ENCODE measurements at regions not wholly inside any gene's neighbourhood (a gene's known extent, or its start where the extent isn't known, plus 50 kb on each side); places are given as distances from the start of the nearest gene placed in this dataset.
"Not testable (repeated sequence)": the region's sequence is repeated elsewhere in the genome, so short reads cannot be mapped to it uniquely, and the experiment has no call there.

DNA sequence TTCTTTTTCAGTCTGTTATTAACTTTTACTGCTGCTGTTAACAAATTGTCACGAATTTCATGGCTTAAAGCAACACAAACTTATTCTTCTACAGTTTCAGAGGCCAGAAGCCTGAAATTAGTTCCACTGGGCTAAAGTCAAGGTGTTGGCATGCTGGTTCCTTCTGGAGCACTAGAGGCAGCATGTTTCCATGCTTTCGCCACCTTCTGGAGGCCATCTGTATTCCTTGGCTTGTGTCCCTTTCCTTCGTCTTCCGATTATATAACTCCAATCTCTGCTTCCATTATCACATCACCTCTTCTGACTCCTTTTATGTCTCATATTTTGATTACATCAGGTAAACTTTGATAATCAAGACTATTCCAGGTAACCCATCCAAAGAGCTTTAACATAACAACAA, 1742.1 kb downstream of the BRINP3 start:
- DNase-seq (ENCODE audit: low read depth), result no peak
- H3K4me3 ChIP-seq (ENCODE audit: low read depth, low read length), result no peak overlapping the region

DNA sequence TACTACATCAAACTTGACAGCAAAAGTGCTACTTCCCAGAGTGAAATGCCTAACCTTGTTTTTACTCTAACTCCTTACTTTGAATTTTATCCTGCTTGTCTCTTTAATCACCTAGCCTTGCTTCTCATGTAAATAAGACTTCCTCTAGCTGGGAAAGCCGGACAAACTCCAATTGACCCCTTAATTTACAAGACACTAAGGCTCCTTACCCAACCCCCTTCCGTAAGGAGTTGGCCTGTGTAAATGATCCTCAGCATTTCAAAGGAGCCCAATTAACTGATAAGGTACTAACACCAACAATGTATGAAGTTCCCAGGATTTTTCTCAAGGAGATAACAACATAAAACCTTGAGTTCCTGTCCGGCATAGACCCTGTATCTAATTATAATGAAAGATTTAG, 1728.4 kb downstream of the BRINP3 start:
- DNase-seq (ENCODE audit: low read depth); H3K4me3 ChIP-seq (ENCODE audit: low read depth, low read length): not testable (repeated sequence)

DNA sequence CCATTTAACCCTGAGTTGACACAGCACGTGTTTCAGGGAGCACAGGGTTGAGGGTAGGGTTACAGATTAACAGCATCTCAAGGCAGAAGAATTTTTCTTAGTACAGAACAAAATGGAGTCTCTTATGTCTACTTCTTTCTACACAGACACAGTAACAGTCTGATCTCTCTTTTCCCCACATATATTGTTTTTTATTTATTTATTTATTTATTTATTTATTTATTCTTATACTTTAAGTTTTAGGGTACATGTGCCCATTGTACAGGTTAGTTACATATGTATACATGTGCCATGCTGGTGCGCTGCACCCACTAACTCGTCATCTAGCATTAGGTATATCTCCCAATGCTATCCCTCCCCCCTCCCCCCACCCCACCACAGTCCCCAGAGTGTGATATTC, 1725.6 kb downstream of the BRINP3 start:
- H3K4me3 ChIP-seq (ENCODE audit: low read depth, low read length), result not testable (repeated sequence)

DNA sequence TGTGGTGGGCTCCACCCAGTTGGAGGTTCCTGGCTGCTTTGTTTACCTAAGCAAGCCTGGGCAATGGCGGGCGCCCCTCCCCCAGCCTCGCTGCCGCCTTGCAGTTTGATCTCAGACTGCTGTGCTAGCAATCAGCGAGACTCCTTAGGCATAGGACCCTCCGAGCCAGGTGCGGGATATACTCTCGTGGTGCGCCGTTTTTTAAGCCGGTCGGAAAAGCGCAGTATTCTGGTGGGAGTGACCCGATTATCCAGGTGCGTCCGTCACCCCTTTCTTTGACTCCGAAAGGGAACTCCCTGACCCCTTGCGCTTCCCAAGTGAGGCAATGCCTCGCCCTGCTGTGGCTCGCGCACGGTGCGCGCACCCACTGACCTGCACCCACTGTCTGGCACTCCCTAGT, 1719.9 kb downstream of the BRINP3 start:
- DNase-seq (ENCODE audit: low read depth); H3K4me3 ChIP-seq (ENCODE audit: low read depth, low read length): not testable (repeated sequence)

More for the DNA sequence above, 1725.6 kb downstream of the BRINP3 start:
- not testable (repeated sequence) for DNase-seq (ENCODE audit: low read depth)

DNA sequence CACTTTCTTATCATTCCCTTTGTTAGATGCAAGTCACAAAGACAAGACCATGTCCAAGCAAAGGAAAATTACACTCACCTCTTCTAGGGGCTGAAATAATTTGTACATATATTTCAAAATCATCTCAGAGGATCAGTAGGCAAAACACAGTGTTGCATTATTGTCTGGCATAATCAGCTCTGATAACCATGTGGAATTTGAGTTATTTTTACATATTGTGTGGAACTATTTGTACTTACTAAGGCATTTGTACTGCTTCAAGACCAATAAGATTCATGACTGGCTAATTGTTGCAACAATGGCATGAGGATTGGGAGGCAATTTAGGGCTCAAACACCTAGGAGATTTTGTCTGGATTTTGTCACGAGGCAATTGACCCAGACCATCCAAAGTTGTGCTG, 1716.4 kb downstream of the BRINP3 start:
- DNase-seq (ENCODE audit: low read depth), result no peak
- H3K4me3 ChIP-seq (ENCODE audit: low read depth, low read length), result no peak overlapping the region

DNA sequence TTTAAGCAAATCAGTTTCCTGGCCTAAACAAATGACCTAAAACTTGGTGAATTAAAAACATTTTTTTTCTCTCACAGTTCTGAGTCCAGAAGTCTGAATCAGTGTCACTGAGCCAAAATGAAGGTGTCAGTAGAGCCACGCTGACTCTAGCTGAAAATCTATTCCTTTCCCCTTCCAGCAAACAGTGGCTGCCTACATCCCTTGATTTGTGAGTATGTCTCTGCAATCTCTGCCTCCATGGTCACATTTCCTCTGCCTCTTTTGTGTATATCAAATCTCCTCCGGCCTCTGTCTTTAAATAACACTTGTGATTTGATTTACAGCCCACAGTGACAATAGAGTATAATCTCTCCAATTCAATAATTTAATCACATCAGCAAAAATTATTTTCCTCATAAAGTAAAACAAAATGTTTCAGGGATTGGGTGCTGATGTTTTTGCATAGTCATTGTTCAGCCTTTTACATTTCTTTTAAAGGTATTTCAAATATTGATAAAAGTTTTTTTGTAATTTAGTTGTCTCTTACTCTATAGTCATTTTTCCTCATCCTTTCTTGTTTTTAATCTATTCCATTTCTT, 1715.4 kb downstream of the BRINP3 start:
- H3K4me3 ChIP-seq (ENCODE audit: low read depth, low read length), result no peak overlapping the region
- DNase-seq (ENCODE audit: low read depth), result no peak

DNA sequence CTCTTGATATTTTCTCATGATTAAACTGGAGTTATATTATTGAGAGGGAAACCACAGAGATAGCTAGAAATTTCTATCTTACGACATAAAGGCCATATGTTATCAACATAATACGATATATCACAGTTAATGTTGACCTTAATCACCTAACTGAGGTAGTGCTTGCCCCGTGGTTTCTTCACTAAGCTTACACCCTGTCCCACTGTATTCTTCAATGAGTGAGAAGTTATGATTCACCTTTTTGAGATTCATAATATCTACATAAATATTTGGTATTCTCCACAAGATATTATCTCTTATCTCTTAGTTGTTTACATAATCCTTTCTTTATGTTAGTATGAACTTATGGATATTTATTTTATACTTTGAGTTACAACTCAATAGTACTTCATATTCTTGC, 1714.1 kb downstream of the BRINP3 start:
- no peak for DNase-seq (ENCODE audit: low read depth)
- H3K4me3 ChIP-seq (ENCODE audit: low read depth, low read length), result no peak overlapping the region

DNA sequence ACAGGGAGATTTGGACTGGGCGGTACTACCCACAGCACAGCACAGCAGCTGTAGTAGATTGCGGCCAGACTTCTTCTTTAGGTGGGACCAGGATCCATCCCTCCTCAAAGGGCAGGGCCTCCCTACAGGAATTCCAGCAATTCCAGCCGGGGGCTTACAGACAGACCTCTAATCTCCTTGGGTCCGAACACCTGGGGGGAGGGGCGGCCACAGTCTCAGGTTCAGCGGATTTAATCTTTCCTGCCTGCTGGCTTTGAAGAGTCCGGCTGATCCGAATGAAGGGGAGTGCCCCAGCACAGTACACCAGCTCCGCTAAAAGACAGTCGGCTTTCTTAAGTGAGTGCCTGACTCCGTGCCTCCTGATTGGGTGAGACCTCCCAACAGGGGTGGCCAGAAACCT, 1708.5 kb downstream of the BRINP3 start:
- H3K4me3 ChIP-seq (ENCODE audit: low read depth, low read length), result no peak overlapping the region
- no peak for DNase-seq (ENCODE audit: low read depth)

DNA sequence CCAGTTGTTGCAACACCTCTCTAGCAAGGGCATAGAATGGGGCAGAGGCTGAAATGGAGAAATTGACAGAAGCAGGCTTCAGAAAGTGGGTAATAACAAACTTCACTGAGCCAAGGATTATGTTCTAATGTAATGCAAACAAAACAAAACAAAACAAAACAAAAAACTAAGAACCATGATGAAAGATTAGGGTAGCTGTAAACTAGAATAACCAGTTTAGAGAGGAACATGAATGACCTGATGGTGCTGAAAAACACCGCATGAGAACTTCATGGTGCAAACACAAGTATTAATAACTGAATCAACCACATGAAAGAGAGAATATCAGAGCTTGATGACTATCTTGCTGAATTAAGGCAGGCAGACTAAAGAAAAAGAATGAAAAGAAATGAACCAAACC, 1707.7 kb downstream of the BRINP3 start:
- no peak overlapping the region for H3K4me3 ChIP-seq (ENCODE audit: low read depth, low read length)
- no peak for DNase-seq (ENCODE audit: low read depth)

DNA sequence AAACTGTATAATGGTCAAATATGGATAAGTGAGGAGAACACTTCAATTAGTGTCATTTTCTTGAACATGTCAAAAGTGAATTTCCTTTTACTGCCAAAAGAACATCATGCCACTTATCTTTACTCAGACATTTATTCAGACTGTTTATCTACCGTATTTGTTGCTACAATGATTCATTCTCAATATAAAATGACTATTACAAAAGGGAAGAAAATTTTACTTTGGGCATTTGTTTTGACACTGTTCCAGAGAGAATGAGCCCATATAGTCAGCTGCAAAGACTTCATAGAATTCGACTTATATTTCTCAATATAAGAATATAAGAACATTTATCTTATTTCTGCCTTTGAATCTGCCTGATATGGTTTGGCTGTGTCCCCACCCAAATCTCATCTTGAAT, 1699.1 kb downstream of the BRINP3 start:
- DNase-seq (ENCODE audit: low read depth), result peak; percentile 10
- H3K4me3 ChIP-seq (ENCODE audit: low read depth, low read length), result no peak overlapping the region

DNA sequence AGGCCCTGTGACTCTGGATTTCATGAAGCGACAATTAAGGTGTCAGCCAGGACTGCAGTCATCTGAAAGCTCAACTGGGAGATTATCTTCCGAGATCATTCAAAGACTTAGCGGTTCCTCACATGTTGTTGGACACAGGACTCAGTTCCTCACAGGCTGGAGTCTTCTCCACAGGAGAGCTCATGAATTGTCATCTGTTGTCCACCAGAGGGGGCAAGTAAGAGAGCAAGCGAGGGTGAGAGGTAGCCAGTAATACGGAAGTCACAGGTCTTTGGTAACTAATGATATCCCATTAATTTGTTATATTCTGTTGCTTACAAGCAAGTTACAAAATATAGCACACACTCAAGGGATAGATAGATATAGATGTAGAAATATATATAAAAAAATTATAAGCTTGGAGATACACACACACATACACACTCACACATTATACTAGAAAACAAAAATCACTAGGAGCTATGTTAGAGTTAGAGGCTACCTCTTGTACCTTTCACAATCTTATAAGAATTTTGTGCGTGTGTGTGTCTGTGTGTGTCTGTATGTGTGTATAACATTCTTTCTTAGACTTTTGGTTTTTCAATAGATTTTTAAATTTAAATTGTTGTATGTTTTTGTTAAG, 1695.3 kb downstream of the BRINP3 start:
- peak; percentile 16 for DNase-seq (ENCODE audit: low read depth)
- H3K4me3 ChIP-seq (ENCODE audit: low read depth, low read length), result no peak overlapping the region

DNA sequence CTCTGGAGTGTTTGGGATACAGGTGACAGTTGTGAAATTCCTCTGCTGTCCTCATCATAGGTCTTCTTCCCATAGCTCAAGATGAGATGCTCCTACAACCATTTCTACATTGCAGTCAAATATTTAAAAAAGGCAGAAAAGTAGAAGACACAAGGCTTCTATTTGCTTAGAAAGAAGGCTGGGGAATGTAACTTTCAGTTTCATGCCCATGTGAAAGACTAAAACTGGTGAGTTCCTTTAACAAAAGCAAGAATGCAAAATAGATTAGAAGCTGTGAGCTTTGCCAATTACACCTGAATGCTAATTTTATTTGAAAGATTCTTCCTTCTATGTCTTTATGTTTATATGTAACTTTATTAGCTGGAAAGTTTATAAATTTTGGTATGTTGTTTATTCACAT, 1682.7 kb downstream of the BRINP3 start:
- H3K4me3 ChIP-seq (ENCODE audit: low read depth, low read length), result no peak overlapping the region
- DNase-seq (ENCODE audit: low read depth), result no peak

DNA sequence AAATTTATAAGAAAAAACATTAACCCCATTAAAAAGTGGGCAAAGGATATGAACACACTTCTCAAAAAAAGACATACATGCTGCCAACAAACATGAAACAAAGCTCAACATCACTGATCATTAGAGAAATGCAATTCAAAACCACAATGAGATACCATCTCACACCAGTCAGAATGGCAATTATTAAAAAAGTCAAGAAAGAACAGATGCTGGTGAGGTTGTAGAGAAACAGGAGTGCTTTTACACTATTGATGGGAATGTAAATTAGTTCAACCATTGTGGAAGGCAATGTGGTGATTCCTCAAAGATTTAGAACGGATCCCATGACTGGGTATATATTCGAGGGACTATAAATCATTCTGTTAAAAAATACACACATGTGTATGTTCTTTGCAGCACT, 1665.5 kb downstream of the BRINP3 start:
- DNase-seq (ENCODE audit: low read depth), result not testable (repeated sequence)

DNA sequence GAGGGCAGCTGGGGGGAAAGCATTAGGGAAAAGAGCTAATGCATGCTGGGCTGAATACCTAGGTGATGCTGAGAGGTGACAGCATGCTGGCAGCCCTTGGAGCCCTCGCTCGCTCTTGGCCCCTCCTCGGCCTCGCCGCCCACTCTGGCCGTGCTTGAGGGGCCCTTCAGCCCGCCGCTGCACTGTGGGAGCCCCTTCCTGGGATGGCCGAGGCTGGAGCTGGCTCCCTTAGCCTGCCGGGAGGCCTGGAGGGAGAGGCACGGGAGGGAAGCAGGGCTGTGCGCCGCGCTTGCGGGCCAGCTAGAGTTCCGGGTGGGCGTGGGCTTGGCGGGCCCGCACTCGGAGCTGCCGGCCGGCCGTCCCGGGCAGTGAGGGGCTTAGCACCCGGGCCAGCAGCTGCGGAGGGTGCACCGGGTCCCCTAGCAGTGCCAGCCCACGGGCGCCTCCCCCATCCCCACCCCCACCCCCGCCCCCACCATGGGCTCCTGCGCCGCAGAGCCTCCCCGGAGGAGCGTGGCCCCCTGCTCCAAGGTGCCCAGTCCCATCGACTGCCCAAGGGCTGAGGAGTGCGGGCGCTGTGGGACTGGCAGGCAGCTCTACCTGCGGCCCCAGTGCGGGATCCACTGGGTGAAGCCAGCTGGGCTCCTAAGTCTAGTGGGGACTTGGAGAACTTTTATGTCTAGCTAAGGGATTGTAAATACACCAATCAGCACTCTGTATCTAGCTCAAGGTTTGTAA, 1664.7 kb downstream of the BRINP3 start:
- H3K4me3 ChIP-seq (ENCODE audit: low read depth, low read length); DNase-seq (ENCODE audit: low read depth): not testable (repeated sequence)

More for the DNA sequence above, 1665.5 kb downstream of the BRINP3 start:
- H3K4me3 ChIP-seq (ENCODE audit: low read depth, low read length), result not testable (repeated sequence)

DNA sequence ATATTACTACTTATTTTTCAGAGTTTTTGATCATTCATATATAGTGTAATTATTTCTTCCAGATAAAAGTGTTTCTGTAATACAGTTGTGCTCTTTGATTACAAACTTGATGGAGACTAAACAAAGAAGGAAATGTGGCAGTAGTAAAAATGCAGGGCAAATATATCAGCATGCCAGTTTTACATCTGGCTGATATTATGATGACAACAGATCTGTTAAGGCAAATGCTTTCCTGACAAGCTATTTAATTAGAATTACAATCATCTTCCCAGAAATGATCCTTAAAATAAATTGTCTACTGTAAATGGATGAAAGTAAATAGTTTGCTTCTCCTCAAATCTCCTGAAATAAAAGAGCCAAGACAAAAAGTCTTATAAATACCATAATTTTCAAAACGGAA, 1659.8 kb downstream of the BRINP3 start:
- DNase-seq (ENCODE audit: low read depth), result no peak
- no peak overlapping the region for H3K4me3 ChIP-seq (ENCODE audit: low read depth, low read length)

DNA sequence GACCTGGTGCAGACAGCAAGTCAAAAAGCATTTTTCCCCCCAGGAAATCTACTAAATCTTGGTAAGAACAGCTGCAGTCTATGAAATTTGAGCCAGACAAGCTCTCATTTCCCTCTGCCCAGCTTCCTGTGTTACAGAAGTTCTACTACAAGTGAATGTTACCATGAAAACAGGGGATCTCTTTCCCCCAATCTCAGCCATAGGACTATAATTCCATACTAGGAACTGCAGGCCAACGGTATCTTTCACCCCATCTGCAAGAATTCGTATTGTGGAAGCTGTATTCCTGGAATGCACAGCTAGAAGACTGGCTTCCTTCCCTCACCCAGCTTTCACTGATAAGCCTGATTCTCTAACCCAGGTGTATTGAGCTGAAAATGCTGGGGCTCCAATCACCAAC, 1655.4 kb downstream of the BRINP3 start:
- peak; percentile 5 for DNase-seq (ENCODE audit: low read depth)
- no peak overlapping the region for H3K4me3 ChIP-seq (ENCODE audit: low read depth, low read length)

DNA sequence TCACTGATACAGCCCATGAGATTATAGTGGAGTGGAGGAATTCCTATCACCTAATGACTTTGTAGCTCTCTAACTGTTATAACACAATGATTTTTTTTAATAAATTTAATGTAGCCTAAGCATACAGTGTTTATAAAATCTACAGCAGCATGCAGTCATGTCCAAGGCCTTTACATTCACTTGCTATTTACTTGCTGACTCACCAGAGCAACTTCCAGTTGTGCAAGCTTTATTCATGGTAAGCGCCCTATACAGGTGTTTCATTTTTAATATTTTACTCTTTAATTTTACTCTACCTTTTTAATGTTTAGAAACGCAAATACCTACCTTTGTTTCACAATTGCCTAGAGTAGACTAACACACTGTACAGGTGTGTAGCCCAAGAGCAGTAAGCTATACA, 1652.2 kb downstream of the BRINP3 start:
- H3K4me3 ChIP-seq (ENCODE audit: low read depth, low read length), result no peak overlapping the region
- DNase-seq (ENCODE audit: low read depth), result no peak

DNA sequence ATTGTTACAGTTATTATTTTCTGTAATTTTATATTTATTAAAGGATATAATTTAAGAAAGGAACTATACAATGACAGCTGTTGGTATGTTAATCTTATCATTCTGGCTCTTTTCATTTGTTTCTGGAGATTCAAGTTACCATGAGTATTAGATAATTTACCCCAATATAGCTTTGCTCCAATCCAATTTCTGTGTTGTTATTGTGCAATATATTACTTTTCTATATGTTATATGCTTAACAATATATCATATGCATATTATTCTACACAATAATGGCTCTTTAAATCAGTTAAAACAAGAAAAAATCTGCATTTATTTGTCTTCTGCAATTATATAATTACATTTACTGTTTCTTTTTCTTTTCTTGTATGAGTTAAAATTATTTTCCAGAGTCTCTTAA, 1650.9 kb downstream of the BRINP3 start:
- DNase-seq (ENCODE audit: low read depth), result no peak

DNA sequence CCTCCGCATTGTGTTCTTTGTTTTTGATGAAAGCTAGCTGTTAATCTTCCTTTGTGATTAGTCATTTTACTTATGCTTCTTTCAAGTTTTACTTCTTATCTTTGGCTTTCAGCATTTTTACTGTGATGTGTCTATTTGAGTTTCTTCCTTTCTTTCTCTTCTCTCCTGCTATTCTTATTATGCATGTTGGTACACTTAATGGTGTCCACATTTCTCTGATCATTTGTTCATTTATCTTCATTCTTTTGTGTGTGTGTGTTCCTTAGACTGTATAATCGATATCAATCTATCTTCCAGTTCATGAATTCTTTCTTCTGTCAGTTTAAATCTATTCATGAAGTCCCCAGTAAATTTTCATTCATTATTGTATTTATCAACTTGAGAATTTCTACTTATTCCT, 1650.3 kb downstream of the BRINP3 start:
- no peak overlapping the region for H3K4me3 ChIP-seq (ENCODE audit: low read depth, low read length)
- no peak for DNase-seq (ENCODE audit: low read depth)

More for the DNA sequence above, 1650.9 kb downstream of the BRINP3 start:
- no peak overlapping the region for H3K4me3 ChIP-seq (ENCODE audit: low read depth, low read length)

DNA sequence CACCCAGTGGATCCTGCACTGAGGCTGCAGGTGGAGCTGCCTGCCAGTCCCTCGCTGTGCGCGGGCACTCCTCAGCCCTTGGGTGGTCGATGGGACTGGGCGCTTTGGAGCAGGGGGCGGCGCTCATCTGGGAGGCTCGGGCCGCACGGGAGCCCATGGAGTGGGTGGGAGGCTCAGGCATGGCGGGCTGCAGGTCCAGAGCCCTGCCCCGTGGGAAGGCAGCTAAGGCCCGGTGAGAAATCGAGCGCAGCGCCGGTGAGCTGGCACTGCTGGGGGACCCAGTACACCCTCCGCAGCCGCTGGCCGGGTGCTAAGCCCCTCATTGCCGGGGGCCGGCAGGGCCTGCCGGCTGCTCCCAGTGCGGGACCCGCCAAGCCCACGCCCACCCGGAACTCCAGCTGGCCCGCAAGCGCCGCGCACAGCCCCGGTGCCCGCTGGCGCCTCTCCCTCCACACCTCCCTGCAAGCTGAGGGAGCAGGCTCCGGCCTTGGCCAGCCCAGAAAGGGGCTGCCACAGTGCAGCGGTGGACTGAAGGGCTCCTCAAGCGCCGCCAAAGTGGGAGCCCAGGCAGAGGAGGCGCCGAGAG, 1636.5 kb downstream of the BRINP3 start:
- not testable (repeated sequence) for H3K4me3 ChIP-seq (ENCODE audit: low read depth, low read length); DNase-seq (ENCODE audit: low read depth)

Data from skeletal muscle cell (primary cell).